ACC112 (cell line): ENCODE measurements at regions not wholly inside any gene's neighbourhood (a gene's known extent, or its start where the extent isn't known, plus 50 kb on each side); places are given as distances from the start of the nearest gene placed in this dataset.
A peak's percentile ranks its signal among the peaks of the same experiment; 100 is the strongest.
"Not testable (repeated sequence)": the region's sequence is repeated elsewhere in the genome, so short reads cannot be mapped to it uniquely, and the experiment has no call there.

Source experiments
- H2AFZ ChIP-seq: fragments of 200-600 bp; sonication (generic); one replicate; pipeline ENCODE4 v1.6.0; 2017; ENCODE audit warnings: antibody characterized with exemption, low read length; ENCODE audit not compliant: unreplicated experiment
- H3K27ac ChIP-seq: fragments of 200-600 bp; sonication (generic); 2 replicates; pipeline ENCODE4 v1.5.1; 2014; ENCODE audit warnings: low read depth, mild to moderate bottlenecking, antibody characterized with exemption, low read length, moderate library complexity
- H3K27me3 ChIP-seq: fragments of 200-600 bp; sonication (generic); 2 replicates; pipeline ENCODE4 v1.6.1; 2014; ENCODE audit warnings: mild to moderate bottlenecking, antibody characterized with exemption, low read length, moderate library complexity, mixed read lengths; ENCODE audit not compliant: insufficient read depth
- H3K36me3 ChIP-seq: fragments of 200-600 bp; sonication (generic); 2 replicates; pipeline ENCODE4 v1.6.1; 2016; ENCODE audit warnings: mild to moderate bottlenecking, antibody characterized with exemption, low read length, moderate library complexity, mixed read lengths; ENCODE audit not compliant: insufficient read depth
- H3K4me1 ChIP-seq: fragments of 200-600 bp; sonication (generic); one replicate; pipeline ENCODE4 v1.6.1; 2016; ENCODE audit warnings: low read length, mixed read lengths; ENCODE audit not compliant: insufficient read depth, unreplicated experiment, control insufficient read depth
- H3K4me3 ChIP-seq: fragments of 200-600 bp; sonication (generic); 2 replicates; pipeline ENCODE4 v1.5.1; 2014; ENCODE audit warnings: mild to moderate bottlenecking, low read depth, low read length
- H3K79me2 ChIP-seq: fragments of 200-600 bp; sonication (generic); one replicate; pipeline ENCODE4 v1.6.0; 2016; ENCODE audit warnings: low read length; ENCODE audit not compliant: control insufficient read depth, unreplicated experiment, insufficient read depth

- H3K27ac ChIP-seq, result no peak overlapping the region
- H3K27me3 ChIP-seq, result no peaks in the 10 kb centered on the region
Measured at GRCh38 chr3:177646749-177647148, 449.5 kb upstream of the TBL1XR1 start.

GRCh38 chr3:177647341-177647740, 450.1 kb upstream of the TBL1XR1 start:
- Histone ChIP-seq H3K4me1 (no peaks in the 10 kb centered on the region), H3K27ac (no peak overlapping the region), H3K79me2 (no peaks in the 10 kb centered on the region), H3K27me3 (no peaks in the 10 kb centered on the region), H3K36me3 (no peaks in the 10 kb centered on the region), H3K4me3 (no peak overlapping the region), H2AFZ (no peak overlapping the region)

More at GRCh38 chr3:177646749-177647148, 449.5 kb upstream of the TBL1XR1 start:
- H3K79me2 ChIP-seq, result no peaks in the 10 kb centered on the region
- H3K36me3 ChIP-seq, result no peaks in the 10 kb centered on the region
- no peak overlapping the region for H3K4me3 ChIP-seq
- no peaks in the 10 kb centered on the region for H3K4me1 ChIP-seq
- H2AFZ ChIP-seq, result no peak overlapping the region

- no peaks in the 10 kb centered on the region for H3K36me3 ChIP-seq
- no peaks in the 10 kb centered on the region for H3K27me3 ChIP-seq
- H3K79me2 ChIP-seq, result no peaks in the 10 kb centered on the region
- no peak overlapping the region for H2AFZ ChIP-seq
- H3K4me3 ChIP-seq, result no peak overlapping the region
- no peak overlapping the region for H3K27ac ChIP-seq
- no peaks in the 10 kb centered on the region for H3K4me1 ChIP-seq
Measured at GRCh38 chr3:177647876-177648275, 450.6 kb upstream of the TBL1XR1 start.

GRCh38 chr3:177652556-177653291, 455.4 kb upstream of the TBL1XR1 start:
- Histone ChIP-seq H2AFZ (no peak overlapping the region), H3K4me1 (no peaks in the 10 kb centered on the region), H3K4me3 (no peak overlapping the region)

GRCh38 chr3:177657243-177657642, 460.0 kb upstream of the TBL1XR1 start:
- H3K27me3 ChIP-seq, result no peaks in the 10 kb centered on the region
- H3K79me2 ChIP-seq, result no peaks in the 10 kb centered on the region
- no peak overlapping the region for H3K4me3 ChIP-seq
- no peaks in the 10 kb centered on the region for H3K36me3 ChIP-seq
- no peaks in the 10 kb centered on the region for H3K4me1 ChIP-seq
- no peak overlapping the region for H2AFZ ChIP-seq
- no peak overlapping the region for H3K27ac ChIP-seq

More at GRCh38 chr3:177652556-177653291, 455.4 kb upstream of the TBL1XR1 start:
- H3K79me2 ChIP-seq, result no peaks in the 10 kb centered on the region
- no peaks in the 10 kb centered on the region for H3K27me3 ChIP-seq
- no peaks in the 10 kb centered on the region for H3K36me3 ChIP-seq
- H3K27ac ChIP-seq, result no peak overlapping the region

- Histone ChIP-seq H2AFZ (peak overlapping the region; percentile 6), H3K27me3 (no peaks in the 10 kb centered on the region), H3K4me3 (no peak overlapping the region), H3K79me2 (no peaks in the 10 kb centered on the region), H3K36me3 (no peaks in the 10 kb centered on the region), H3K27ac (no peak overlapping the region), H3K4me1 (no peaks in the 10 kb centered on the region)
Measured at GRCh38 chr3:177658354-177658753, 461.1 kb upstream of the TBL1XR1 start.

GRCh38 chr3:177664380-177665103, 467.3 kb upstream of the TBL1XR1 start:
- H3K36me3 ChIP-seq, H3K27ac ChIP-seq, H3K4me3 ChIP-seq, H3K4me1 ChIP-seq, H3K79me2 ChIP-seq, H2AFZ ChIP-seq, H3K27me3 ChIP-seq: not testable (repeated sequence)

GRCh38 chr3:177665122-177665808, 468.0 kb upstream of the TBL1XR1 start:
- no peaks in the 10 kb centered on the region for H3K79me2 ChIP-seq
- H3K27ac ChIP-seq, result no peak overlapping the region
- H3K4me1 ChIP-seq, result no peaks in the 10 kb centered on the region
- H3K4me3 ChIP-seq, result no peak overlapping the region
- no peaks in the 10 kb centered on the region for H3K36me3 ChIP-seq
- no peak overlapping the region for H2AFZ ChIP-seq
- no peaks in the 10 kb centered on the region for H3K27me3 ChIP-seq

GRCh38 chr3:177672252-177672911, 475.1 kb upstream of the TBL1XR1 start:
- H3K79me2 ChIP-seq, result no peaks in the 10 kb centered on the region
- peak overlapping the region; percentile 74 for H2AFZ ChIP-seq
- no peaks in the 10 kb centered on the region for H3K27me3 ChIP-seq
- no peak overlapping the region for H3K4me3 ChIP-seq
- no peak overlapping the region for H3K27ac ChIP-seq
- H3K36me3 ChIP-seq, result no peaks in the 10 kb centered on the region
- peaks cover 14% of the 10 kb centered on the region for H3K4me1 ChIP-seq

GRCh38 chr3:177673112-177673914, 476.0 kb upstream of the TBL1XR1 start:
- Histone ChIP-seq H3K4me3 (no peak overlapping the region), H2AFZ (peak overlapping the region; percentile 74), H3K27me3 (no peaks in the 10 kb centered on the region), H3K27ac (peak overlapping the region; percentile 17), H3K36me3 (no peaks in the 10 kb centered on the region), H3K79me2 (no peaks in the 10 kb centered on the region), H3K4me1 (peaks cover 14% of the 10 kb centered on the region)
